ENCODE measurements at regions not wholly inside any gene's neighbourhood (a gene's known extent, or its start where the extent isn't known, plus 50 kb on each side); places are given as distances from the start of the nearest gene placed in this dataset.

DNA sequence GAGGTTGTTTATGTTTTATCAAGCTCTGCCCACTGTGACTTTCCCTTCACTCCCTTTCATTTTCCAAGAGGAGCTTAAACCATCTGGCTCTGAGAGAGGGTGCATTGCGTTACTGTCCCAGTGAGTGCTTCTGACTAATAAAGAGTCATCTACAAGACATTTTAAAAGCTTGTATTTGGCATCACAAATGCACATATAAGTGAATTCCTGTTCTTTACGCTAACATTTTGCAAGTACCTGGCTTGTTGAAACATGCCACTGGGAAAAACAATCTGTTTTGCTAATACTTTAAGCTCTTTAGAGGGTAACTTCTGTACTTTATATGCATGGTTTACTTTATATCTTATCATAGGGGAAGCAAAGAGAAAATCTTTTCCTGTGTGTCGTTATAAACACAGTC is 534.6 kb upstream of the POM121L12 start:
- TF ChIP-seq, protein P1, sequence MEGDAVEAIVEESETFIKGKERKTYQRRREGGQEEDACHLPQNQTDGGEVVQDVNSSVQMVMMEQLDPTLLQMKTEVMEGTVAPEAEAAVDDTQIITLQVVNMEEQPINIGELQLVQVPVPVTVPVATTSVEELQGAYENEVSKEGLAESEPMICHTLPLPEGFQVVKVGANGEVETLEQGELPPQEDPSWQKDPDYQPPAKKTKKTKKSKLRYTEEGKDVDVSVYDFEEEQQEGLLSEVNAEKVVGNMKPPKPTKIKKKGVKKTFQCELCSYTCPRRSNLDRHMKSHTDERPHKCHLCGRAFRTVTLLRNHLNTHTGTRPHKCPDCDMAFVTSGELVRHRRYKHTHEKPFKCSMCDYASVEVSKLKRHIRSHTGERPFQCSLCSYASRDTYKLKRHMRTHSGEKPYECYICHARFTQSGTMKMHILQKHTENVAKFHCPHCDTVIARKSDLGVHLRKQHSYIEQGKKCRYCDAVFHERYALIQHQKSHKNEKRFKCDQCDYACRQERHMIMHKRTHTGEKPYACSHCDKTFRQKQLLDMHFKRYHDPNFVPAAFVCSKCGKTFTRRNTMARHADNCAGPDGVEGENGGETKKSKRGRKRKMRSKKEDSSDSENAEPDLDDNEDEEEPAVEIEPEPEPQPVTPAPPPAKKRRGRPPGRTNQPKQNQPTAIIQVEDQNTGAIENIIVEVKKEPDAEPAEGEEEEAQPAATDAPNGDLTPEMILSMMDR (IDR thresholded peaks at IDR 0.05) = no peak
- H3K9me3 ChIP-seq = no peaks in the 10 kb centered on the region
- H3K4me3 ChIP-seq = no peak overlapping the region
- H3K27ac ChIP-seq = no peak overlapping the region
- H3K27me3 ChIP-seq (replicated peaks; ENCODE audit: insufficient read depth) = no peaks in the 10 kb centered on the region
- ATAC-seq (ENCODE audit: insufficient number of reproducible peaks, low FRiP score, low read depth) = no peak
- no peaks in the 10 kb centered on the region for H3K4me1 ChIP-seq (ENCODE audit: control insufficient read depth in 1 of 2, low read depth in 2 of 2)
- DNase-seq (ENCODE audit: low spot score) = no peak
- no peaks in the 10 kb centered on the region for H3K36me3 ChIP-seq

DNA sequence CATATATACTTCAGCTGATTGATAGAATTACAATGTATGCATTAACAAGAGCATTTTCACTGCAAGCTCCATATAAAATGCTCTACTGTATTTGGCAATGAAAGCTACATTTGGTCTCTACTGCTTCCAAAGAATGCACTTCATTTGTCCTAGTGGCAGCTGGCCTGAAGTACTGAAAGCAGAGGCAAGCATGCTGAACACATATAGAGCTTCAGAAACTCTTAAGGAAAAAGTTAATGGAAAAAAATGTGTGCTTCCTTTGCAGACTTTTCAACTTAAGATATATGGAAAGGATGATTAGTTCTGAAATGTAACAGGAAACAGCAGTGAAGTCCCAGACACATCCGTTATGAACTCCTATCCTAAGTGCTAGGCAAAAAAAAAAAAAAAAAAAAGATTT is 537.1 kb upstream of the POM121L12 start:
- Histone ChIP-seq H3K27me3 (replicated peaks; ENCODE audit: insufficient read depth) (no peaks in the 10 kb centered on the region), H3K4me3 (no peak overlapping the region), H3K27ac (no peak overlapping the region), H3K4me1 (ENCODE audit: control insufficient read depth in 1 of 2, low read depth in 2 of 2) (no peaks in the 10 kb centered on the region), H3K36me3 (no peaks in the 10 kb centered on the region), H3K9me3 (no peaks in the 10 kb centered on the region)
- TF ChIP-seq, protein P1 (IDR thresholded peaks at IDR 0.05) = no peak
- ATAC-seq (ENCODE audit: insufficient number of reproducible peaks, low FRiP score, low read depth) = no peak
- DNase-seq (ENCODE audit: low spot score) = no peak

DNA sequence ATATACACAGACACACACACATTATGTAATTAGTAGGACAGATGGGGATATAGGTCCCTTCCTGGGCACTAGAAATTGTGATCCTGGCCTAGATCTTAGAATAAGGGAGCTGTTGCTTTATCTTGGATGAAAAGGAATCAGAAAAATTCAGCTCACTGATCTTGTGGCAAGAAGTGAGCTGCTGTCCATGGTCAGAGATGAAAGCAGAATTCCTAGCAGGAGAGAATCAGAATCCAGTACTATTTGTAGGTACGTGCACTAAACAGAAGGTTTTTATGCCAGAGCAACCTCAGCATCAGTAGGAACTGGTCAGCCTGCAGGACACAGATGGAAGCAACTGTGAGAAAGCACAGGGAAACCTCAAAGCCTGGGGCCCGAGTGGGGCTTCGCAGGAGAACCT is 549.2 kb upstream of the POM121L12 start:
- Histone ChIP-seq H3K4me1 (ENCODE audit: control insufficient read depth in 1 of 2, low read depth in 2 of 2) (no peaks in the 10 kb centered on the region), H3K36me3 (no peaks in the 10 kb centered on the region), H3K27me3 (replicated peaks; ENCODE audit: insufficient read depth) (no peaks in the 10 kb centered on the region), H3K9me3 (no peaks in the 10 kb centered on the region), H3K27ac (no peak overlapping the region), H3K4me3 (no peak overlapping the region)
- TF ChIP-seq, protein P1 (IDR thresholded peaks at IDR 0.05) = no peak
- ATAC-seq (ENCODE audit: insufficient number of reproducible peaks, low FRiP score, low read depth) (no peak), DNase-seq (ENCODE audit: low spot score) (no peak)

DNA sequence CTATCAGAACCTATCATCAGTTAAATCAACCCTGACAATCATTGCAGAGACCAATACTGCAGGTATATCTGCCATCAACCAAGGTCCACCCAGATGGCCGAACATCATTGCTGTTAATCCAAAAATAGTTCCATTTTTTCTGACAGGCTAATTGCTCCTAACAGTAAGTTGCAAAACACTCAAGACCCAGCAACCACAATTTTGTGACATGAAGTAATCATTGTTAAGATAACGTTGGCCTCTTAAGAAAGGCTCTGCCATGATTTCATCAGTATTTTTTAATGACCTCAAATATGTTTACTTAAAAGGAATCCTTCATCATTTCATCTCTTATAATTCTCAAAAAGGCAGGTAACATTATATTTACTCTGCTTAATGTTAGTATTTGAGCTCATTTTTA is 553.4 kb upstream of the POM121L12 start:
- Histone ChIP-seq H3K27ac (no peak overlapping the region), H3K4me3 (no peak overlapping the region), H3K9me3 (no peaks in the 10 kb centered on the region), H3K27me3 (replicated peaks; ENCODE audit: insufficient read depth) (no peaks in the 10 kb centered on the region), H3K36me3 (no peaks in the 10 kb centered on the region), H3K4me1 (ENCODE audit: control insufficient read depth in 1 of 2, low read depth in 2 of 2) (no peaks in the 10 kb centered on the region)
- TF ChIP-seq, protein P1 (IDR thresholded peaks at IDR 0.05) = no peak
- DNase-seq (ENCODE audit: low spot score) (no peak), ATAC-seq (ENCODE audit: insufficient number of reproducible peaks, low FRiP score, low read depth) (no peak)

DNA sequence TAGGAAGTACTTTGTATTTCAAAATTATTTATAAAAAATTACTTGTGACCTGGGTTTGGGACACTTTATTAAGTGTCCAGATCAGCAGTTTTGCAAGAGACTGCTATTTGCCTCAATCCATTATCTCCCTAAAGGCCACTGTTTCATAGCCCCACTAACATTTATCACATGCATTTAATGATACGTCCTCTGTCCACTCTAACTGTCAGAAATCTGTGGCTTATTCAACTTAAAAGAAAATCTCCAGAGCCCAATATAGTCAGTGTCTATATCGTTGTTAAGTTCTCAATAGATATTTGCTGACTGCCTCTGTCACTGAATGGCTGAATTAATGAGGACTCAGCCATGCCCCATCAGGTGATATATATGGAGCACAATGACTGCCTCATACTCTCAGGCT is 553.9 kb upstream of the POM121L12 start:
- Histone ChIP-seq H3K27ac (no peak overlapping the region), H3K36me3 (no peaks in the 10 kb centered on the region), H3K4me1 (ENCODE audit: control insufficient read depth in 1 of 2, low read depth in 2 of 2) (no peaks in the 10 kb centered on the region), H3K27me3 (replicated peaks; ENCODE audit: insufficient read depth) (no peaks in the 10 kb centered on the region), H3K4me3 (no peak overlapping the region), H3K9me3 (no peaks in the 10 kb centered on the region)
- DNase-seq (ENCODE audit: low spot score) (no peak), ATAC-seq (ENCODE audit: insufficient number of reproducible peaks, low FRiP score, low read depth) (no peak)
- TF ChIP-seq, protein P1 (IDR thresholded peaks at IDR 0.05) = no peak
